ENCODE measurements at regions not wholly inside any gene's neighbourhood (a gene's known extent, or its start where the extent isn't known, plus 50 kb on each side); places are given as distances from the start of the nearest gene placed in this dataset.

GRCh38 chr6:24060982-24061754 lies 64.8 kb upstream of the NRSN1 start:
- intact Hi-C loops (cut with micrococcal nuclease) = no loop called here

GRCh38 chr6:24064106-24064505 lies 61.9 kb upstream of the NRSN1 start:
- intact Hi-C loops (cut with micrococcal nuclease) = no loop called here

GRCh38 chr6:24064832-24065231 lies 61.2 kb upstream of the NRSN1 start:
- intact Hi-C loops (cut with micrococcal nuclease) = no loop called here

- intact Hi-C loops (cut with micrococcal nuclease) = no loop called here
These were observed 56.5 kb upstream of the NRSN1 start for GRCh38 chr6:24069526-24069925.

GRCh38 chr6:24072038-24072746 lies 53.8 kb upstream of the NRSN1 start:
- intact Hi-C loops (cut with micrococcal nuclease) = no loop called here

- intact Hi-C loops (cut with micrococcal nuclease) = no loop called here
These were observed 50.0 kb upstream of the NRSN1 start for GRCh38 chr6:24076011-24076410.

All from T-helper 1 cell treated with Interleukin-12 subunit alpha and Interleukin-12 subunit beta and Interleukin-4 antibody, amounts not matched to agents 30 ng/mL and 1 ng/mL, for 36 hours (primary cell).